ENCODE measurements at regions not wholly inside any gene's neighbourhood (a gene's known extent, or its start where the extent isn't known, plus 50 kb on each side); places are given as distances from the start of the nearest gene placed in this dataset.

DNA sequence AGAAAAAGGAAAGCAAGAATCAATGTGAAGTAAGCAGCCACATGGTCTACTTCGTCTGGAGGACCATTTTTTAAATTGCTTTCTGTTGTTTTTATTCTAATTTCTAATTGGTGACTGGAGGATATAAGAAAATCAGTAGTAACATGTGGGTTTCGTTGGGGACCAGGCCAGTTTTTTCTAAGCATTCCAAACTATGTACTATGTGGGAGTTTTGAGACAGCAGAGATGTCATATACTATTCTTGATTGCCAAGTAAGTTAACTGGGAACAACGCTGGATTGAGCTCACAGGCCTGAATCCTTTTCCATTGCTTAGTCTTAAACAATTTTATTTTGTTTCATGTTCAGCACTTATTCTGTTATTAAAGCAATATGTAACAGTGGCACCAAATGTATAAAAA lies 225.7 kb downstream of the TMEM167A start:
- TF ChIP-seq CTCF (conservative IDR thresholded peaks at IDR 0.05; ENCODE audit: low read length) (no peak), EZH2phosphoT487 (IDR thresholded peaks at IDR 0.05; ENCODE audit: borderline replicate concordance, low read depth, low read length) (no peak)
